HG02938 (cell line): ENCODE measurements at regions not wholly inside any gene's neighbourhood (a gene's known extent, or its start where the extent isn't known, plus 50 kb on each side); places are given as distances from the start of the nearest gene placed in this dataset.

Source experiments
- ATAC-seq: cut with Tn5 transposase; IDR thresholded peaks from one replicate; pipeline ENCODE4 v1.9.1; 2021; ENCODE audit warnings: mild to moderate bottlenecking, moderate library complexity; ENCODE audit not compliant: unreplicated experiment

- ATAC-seq: no peak
Measured at GRCh38 chr3:66744521-66744920, 243.7 kb upstream of the LRIG1 start.

GRCh38 chr3:66744986-66745385 lies 244.2 kb upstream of the LRIG1 start:
- ATAC-seq: no peak

- ATAC-seq: no peak
Measured at GRCh38 chr3:66747261-66747660, 246.4 kb upstream of the LRIG1 start.

GRCh38 chr3:66747696-66748095 lies 246.9 kb upstream of the LRIG1 start:
- ATAC-seq: no peak

- no peak for ATAC-seq
Measured at GRCh38 chr3:66748175-66748876, 247.5 kb upstream of the LRIG1 start.

- ATAC-seq: no peak
Measured at GRCh38 chr3:66751842-66752241, 246.3 kb upstream of the KBTBD8 start.

GRCh38 chr3:66753670-66754069 lies 244.4 kb upstream of the KBTBD8 start:
- ATAC-seq: no peak

- no peak for ATAC-seq
Measured at GRCh38 chr3:66754613-66755012, 243.5 kb upstream of the KBTBD8 start.

- no peak for ATAC-seq
Measured at GRCh38 chr3:66755924-66756323, 242.2 kb upstream of the KBTBD8 start.

GRCh38 chr3:66756468-66757036 lies 241.6 kb upstream of the KBTBD8 start:
- no peak for ATAC-seq

GRCh38 chr3:66761093-66761780 lies 236.9 kb upstream of the KBTBD8 start:
- no peak for ATAC-seq

- no peak for ATAC-seq
Measured at GRCh38 chr3:66762916-66763693, 235.0 kb upstream of the KBTBD8 start.

GRCh38 chr3:66778107-66778506 lies 220.0 kb upstream of the KBTBD8 start:
- no peak for ATAC-seq

GRCh38 chr3:66778777-66779176 lies 219.3 kb upstream of the KBTBD8 start:
- no peak for ATAC-seq

- ATAC-seq: no peak
Measured at GRCh38 chr3:66785191-66785909, 212.8 kb upstream of the KBTBD8 start.

GRCh38 chr3:66789580-66790237 lies 208.4 kb upstream of the KBTBD8 start:
- ATAC-seq: no peak

GRCh38 chr3:66792086-66792485 lies 206.0 kb upstream of the KBTBD8 start:
- no peak for ATAC-seq

GRCh38 chr3:66795365-66795764 lies 202.7 kb upstream of the KBTBD8 start:
- no peak for ATAC-seq

- ATAC-seq: no peak
Measured at GRCh38 chr3:66796343-66796742, 201.8 kb upstream of the KBTBD8 start.

- no peak for ATAC-seq
Measured at GRCh38 chr3:66797889-66798560, 200.1 kb upstream of the KBTBD8 start.
